ENCODE measurements at regions not wholly inside any gene's neighbourhood (a gene's known extent, or its start where the extent isn't known, plus 50 kb on each side); places are given as distances from the start of the nearest gene placed in this dataset.

- TF ChIP-seq, protein P1, sequence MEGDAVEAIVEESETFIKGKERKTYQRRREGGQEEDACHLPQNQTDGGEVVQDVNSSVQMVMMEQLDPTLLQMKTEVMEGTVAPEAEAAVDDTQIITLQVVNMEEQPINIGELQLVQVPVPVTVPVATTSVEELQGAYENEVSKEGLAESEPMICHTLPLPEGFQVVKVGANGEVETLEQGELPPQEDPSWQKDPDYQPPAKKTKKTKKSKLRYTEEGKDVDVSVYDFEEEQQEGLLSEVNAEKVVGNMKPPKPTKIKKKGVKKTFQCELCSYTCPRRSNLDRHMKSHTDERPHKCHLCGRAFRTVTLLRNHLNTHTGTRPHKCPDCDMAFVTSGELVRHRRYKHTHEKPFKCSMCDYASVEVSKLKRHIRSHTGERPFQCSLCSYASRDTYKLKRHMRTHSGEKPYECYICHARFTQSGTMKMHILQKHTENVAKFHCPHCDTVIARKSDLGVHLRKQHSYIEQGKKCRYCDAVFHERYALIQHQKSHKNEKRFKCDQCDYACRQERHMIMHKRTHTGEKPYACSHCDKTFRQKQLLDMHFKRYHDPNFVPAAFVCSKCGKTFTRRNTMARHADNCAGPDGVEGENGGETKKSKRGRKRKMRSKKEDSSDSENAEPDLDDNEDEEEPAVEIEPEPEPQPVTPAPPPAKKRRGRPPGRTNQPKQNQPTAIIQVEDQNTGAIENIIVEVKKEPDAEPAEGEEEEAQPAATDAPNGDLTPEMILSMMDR (IDR thresholded peaks at IDR 0.05; ENCODE audit: control extremely low read depth in 1 of 3, insufficient read depth in 1 of 3, low read depth in 1 of 3, low read length in 3 of 3): no peak
- TF ChIP-seq GTF2F1 (IDR thresholded peaks at IDR 0.05; ENCODE audit: borderline replicate concordance, low read depth, low read length) (no peak), MAX (IDR thresholded peaks at IDR 0.05) (no peak), SUZ12 (IDR thresholded peaks at IDR 0.05; ENCODE audit: low read length) (no peak), CEBPB (IDR thresholded peaks at IDR 0.05; ENCODE audit: low read depth, low read length) (no peak), POLR2AphosphoS5 (IDR thresholded peaks at IDR 0.05; ENCODE audit: low read depth, low read length) (no peak), CHD2 (IDR thresholded peaks at IDR 0.05; ENCODE audit: low read length) (no peak), JUN (IDR thresholded peaks at IDR 0.05; ENCODE audit: low read depth, low read length) (no peak), EP300 (IDR thresholded peaks at IDR 0.05; ENCODE audit: borderline replicate concordance in 1 of 2, low read depth in 2 of 2, low read length in 2 of 2) (no peak), ATF3 (IDR thresholded peaks at IDR 0.05; ENCODE audit: insufficient read depth, low read depth, low read length) (no peak), EZH2 (IDR thresholded peaks at IDR 0.05; ENCODE audit: low read depth, low read length, severe bottlenecking) (no peak)
These were observed 372.6 kb downstream of the SEC23A start for GRCh38 chr14:38730420-38730819.

Measured in H1 (cell line).